Type B pancreatic cell (in vitro differentiated cells): ENCODE measurements at regions not wholly inside any gene's neighbourhood (a gene's known extent, or its start where the extent isn't known, plus 50 kb on each side); places are given as distances from the start of the nearest gene placed in this dataset.

Experiments
- DNase-seq: peaks from one replicate; pipeline ENCODE4 v3.0.0; 2021; ENCODE audit warnings: mixed read lengths; ENCODE audit not compliant: unreplicated experiment; ENCODE audit errors: extremely low spot score
- H3K27ac Mint-ChIP-seq: 2 replicates; pipeline ENCODE4 v1.8.0; 2021; ENCODE audit warnings: mild to moderate bottlenecking, mixed read lengths
- H3K27me3 Mint-ChIP-seq: 2 replicates; pipeline ENCODE4 v1.8.0; 2021; ENCODE audit warnings: mixed read lengths
- H3K36me3 Mint-ChIP-seq: 2 replicates; pipeline ENCODE4 v1.8.0; 2021; ENCODE audit warnings: mixed read lengths
- H3K4me1 Mint-ChIP-seq: one replicate; pipeline ENCODE4 v1.8.0; 2021; ENCODE audit warnings: mixed read lengths; ENCODE audit not compliant: unreplicated experiment
- H3K4me3 Mint-ChIP-seq: 2 replicates; pipeline ENCODE4 v1.8.0; 2021; ENCODE audit warnings: mild to moderate bottlenecking, mixed read lengths
- H3K9me3 Mint-ChIP-seq: 2 replicates; pipeline ENCODE4 v1.8.0; 2021; ENCODE audit warnings: mixed read lengths
- CTCF ChIP-seq: fragments of 200-600 bp; sonication (generic); conservative IDR thresholded peaks from 2 replicates; pipeline ENCODE4 v1.5.0; 2021; ENCODE audit warnings: antibody characterized with exemption, mild to moderate bottlenecking

- peak; percentile 62 for TF ChIP-seq CTCF
- no peak for DNase-seq
- no peaks in the 10 kb centered on the region for H3K9me3 Mint-ChIP-seq
- no peaks in the 10 kb centered on the region for H3K36me3 Mint-ChIP-seq
- H3K27ac Mint-ChIP-seq = no peak overlapping the region
- H3K4me1 Mint-ChIP-seq = peaks cover 9% of the 10 kb centered on the region
- H3K27me3 Mint-ChIP-seq = peaks cover 13% of the 10 kb centered on the region
- no peak overlapping the region for H3K4me3 Mint-ChIP-seq
These were observed 128.7 kb downstream of the UQCRFS1 start for GRCh38 chr19:29084266-29084665.

- no peak for TF ChIP-seq CTCF
- Mint-ChIP-seq H3K27me3 (peaks cover 13% of the 10 kb centered on the region), H3K4me1 (peaks cover 13% of the 10 kb centered on the region), H3K27ac (no peak overlapping the region), H3K36me3 (no peaks in the 10 kb centered on the region), H3K4me3 (no peak overlapping the region), H3K9me3 (no peaks in the 10 kb centered on the region)
- no peak for DNase-seq
These were observed 129.1 kb downstream of the UQCRFS1 start for GRCh38 chr19:29083863-29084262.

- peaks cover 6% of the 10 kb centered on the region for H3K27me3 Mint-ChIP-seq
- no peak overlapping the region for H3K4me3 Mint-ChIP-seq
- DNase-seq = no peak
- peaks cover 21% of the 10 kb centered on the region for H3K4me1 Mint-ChIP-seq
- TF ChIP-seq CTCF = no peak
- no peaks in the 10 kb centered on the region for H3K9me3 Mint-ChIP-seq
- no peaks in the 10 kb centered on the region for H3K36me3 Mint-ChIP-seq
- peak overlapping the region; percentile 86 for H3K27ac Mint-ChIP-seq
These were observed 133.5 kb downstream of the UQCRFS1 start for GRCh38 chr19:29079356-29080032.

GRCh38 chr19:29076963-29077362 is 136.0 kb downstream of the UQCRFS1 start:
- peaks cover 3% of the 10 kb centered on the region for H3K27me3 Mint-ChIP-seq
- no peaks in the 10 kb centered on the region for H3K36me3 Mint-ChIP-seq
- H3K9me3 Mint-ChIP-seq = no peaks in the 10 kb centered on the region
- no peak for DNase-seq
- H3K4me1 Mint-ChIP-seq = peaks cover 28% of the 10 kb centered on the region
- H3K4me3 Mint-ChIP-seq = no peak overlapping the region
- no peak for TF ChIP-seq CTCF
- no peak overlapping the region for H3K27ac Mint-ChIP-seq

- Mint-ChIP-seq H3K36me3 (no peaks in the 10 kb centered on the region), H3K9me3 (no peaks in the 10 kb centered on the region), H3K27ac (no peak overlapping the region), H3K4me3 (no peak overlapping the region), H3K27me3 (peaks cover 3% of the 10 kb centered on the region), H3K4me1 (peaks cover 28% of the 10 kb centered on the region)
- no peak for DNase-seq
- no peak for TF ChIP-seq CTCF
These were observed 136.8 kb downstream of the UQCRFS1 start for GRCh38 chr19:29076161-29076560.
